HG02610 (cell line): ENCODE measurements at regions not wholly inside any gene's neighbourhood (a gene's known extent, or its start where the extent isn't known, plus 50 kb on each side); places are given as distances from the start of the nearest gene placed in this dataset.
"Not testable (repeated sequence)": the region's sequence is repeated elsewhere in the genome, so short reads cannot be mapped to it uniquely, and the experiment has no call there.

Experiments
- ATAC-seq: cut with Tn5 transposase; IDR thresholded peaks from one replicate; pipeline ENCODE4 v1.9.1; 2021; ENCODE audit warnings: mild to moderate bottlenecking, moderate library complexity; ENCODE audit not compliant: unreplicated experiment

DNA sequence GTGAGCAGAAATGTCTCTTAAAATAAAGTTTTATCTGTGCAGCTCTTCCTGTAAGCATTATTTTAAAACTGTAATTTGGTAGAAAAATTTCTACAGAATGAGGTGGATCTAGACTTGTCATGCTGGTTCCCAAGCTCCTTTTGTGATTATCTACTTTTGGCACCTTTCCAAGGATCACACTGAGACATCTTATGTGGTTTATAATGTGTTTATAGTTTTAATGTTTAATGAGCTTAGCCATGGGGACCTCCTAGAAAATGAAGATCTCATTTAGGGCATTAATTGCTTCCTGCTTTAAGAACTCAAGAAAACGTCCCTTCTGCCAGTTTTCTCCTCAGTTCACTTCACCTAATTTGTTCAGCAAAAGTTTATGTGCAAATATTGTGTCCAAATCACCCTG, 468.4 kb downstream of the SUCLG1 start:
- ATAC-seq, result no peak

GRCh38 chr2:83976628-83977027, 482.5 kb downstream of the SUCLG1 start:
- not testable (repeated sequence) for ATAC-seq

DNA sequence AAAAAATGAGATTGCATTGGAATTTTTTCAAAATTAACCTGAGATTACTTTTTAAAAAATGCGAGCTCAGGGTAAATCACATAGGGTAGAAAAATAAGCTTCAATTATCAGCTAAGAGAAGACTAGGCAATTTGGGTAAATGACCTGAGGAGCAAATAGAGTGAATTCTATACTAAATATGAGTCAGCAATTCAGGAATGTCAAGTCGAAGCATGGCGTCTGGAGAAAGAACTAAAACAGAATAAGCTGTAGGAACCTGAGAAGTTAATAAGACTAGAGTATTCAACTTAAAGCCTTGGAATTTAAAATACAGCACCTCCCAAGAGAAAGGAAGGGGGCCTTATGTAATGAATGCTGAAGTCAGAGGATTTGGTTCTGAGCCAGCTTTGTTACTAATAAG, 487.0 kb downstream of the SUCLG1 start:
- ATAC-seq, result no peak

DNA sequence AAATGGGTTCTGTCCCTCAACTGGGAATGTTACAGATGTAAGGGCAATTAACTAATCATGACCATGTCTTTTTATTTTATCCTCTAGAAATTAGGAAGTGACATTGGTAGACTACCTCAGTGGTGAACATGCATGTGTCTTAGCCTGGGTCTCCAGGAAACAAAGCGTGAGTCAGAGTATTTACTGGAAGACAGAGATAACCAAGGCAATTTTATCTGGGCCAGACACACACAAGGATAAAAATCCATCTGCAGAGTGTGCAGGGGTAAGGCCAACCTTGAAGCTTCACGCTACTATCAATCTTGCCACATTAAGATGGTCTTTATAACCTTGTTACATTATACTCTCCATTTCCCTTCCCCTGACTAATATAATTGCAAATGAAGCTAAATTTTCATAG, 487.5 kb downstream of the SUCLG1 start:
- no peak for ATAC-seq

DNA sequence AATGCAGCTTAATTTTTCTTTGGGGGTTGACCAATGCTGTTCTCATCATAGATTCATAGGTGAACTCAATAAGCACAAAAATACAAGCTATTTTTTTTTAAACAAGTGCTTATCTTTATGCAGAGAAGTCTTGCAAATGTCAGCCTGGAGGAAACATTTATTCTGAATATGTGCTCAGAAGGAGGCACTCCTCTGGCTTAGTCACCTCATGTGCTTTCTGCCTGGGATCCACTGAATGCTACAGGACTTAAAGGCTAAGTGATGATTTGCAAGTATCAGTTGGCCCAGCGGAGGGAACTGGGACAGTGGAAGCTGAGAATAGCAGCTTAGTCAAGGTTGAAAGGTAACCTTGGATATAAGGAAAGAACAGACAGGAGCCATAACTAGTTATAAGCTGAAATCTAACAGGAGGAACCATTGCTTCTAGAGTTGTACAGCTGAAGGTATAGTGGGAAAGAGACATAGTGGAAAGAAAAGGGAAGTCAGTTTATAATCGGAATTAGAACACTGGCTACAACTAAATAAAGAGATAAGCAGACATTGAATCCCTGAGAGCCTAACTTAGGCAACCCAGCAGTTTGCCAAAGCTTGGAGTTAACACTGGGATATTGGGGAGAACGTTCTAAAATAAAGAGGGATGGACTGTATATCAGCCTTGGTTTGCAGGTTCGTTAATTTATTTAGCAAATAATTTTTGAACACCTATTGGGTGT, 488.7 kb downstream of the SUCLG1 start:
- no peak for ATAC-seq

GRCh38 chr2:83969085-83969484, 490.0 kb downstream of the SUCLG1 start:
- ATAC-seq, result no peak

- ATAC-seq, result no peak
Measured at GRCh38 chr2:83967854-83968253, 491.2 kb downstream of the SUCLG1 start.

DNA sequence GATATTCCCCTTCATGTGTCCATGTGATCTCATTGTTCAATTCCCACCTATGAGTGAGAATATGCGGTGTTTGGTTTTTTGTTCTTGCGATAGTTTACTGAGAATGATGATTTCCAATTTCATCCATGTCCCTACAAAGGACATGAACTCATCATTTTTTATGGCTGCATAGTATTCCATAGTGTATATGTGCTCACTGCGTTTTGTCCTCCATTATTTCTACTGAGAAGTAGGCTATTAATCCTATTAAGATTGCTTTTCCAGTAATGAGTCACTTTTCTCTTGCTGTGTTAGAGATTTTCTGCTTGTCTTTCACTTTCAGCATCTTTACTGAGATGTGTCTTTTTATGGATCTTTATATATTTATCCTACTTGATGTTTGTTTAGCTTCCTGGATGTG, 492.1 kb downstream of the SUCLG1 start:
- not testable (repeated sequence) for ATAC-seq

- no peak for ATAC-seq
Measured at GRCh38 chr2:83961512-83961911, 497.6 kb downstream of the SUCLG1 start.

DNA sequence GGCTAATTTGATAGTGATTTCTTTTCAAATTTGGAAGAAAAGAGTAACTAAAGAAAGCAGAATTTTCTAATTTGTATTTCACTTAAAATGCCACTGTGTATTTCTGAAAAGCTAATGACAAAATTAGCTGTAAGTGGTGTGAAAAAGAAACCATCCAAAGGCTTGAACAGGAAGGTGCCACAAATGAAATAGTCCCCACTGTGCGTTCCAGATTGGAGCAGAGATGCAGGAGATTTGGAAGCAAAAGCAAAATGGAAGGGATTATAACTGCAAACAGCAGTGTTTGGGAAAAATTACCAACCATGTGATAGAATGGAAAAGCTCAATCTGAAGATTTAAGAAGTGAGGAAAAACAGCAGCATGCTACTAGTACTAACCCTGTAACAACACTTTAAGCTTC, 498.7 kb downstream of the SUCLG1 start:
- ATAC-seq, result no peak

DNA sequence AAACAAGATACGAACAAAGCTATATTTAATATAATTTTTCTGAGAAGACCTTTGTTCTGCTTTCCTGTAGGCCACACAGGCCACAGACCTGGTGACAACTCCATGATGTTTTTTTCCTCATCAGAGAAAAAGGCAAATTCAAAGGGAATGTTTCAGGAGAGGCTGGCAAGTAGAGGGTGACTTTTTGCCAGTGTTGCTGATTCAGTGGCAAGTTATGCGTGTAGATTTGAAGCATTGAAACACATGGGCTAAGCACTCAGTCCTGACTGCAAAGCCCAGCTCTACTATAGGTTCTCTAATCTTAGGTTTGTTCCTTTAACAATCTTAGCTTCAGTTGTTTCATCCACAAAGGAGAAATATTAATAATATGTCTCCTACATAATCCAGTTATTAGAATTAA, 499.8 kb downstream of the SUCLG1 start:
- no peak for ATAC-seq

DNA sequence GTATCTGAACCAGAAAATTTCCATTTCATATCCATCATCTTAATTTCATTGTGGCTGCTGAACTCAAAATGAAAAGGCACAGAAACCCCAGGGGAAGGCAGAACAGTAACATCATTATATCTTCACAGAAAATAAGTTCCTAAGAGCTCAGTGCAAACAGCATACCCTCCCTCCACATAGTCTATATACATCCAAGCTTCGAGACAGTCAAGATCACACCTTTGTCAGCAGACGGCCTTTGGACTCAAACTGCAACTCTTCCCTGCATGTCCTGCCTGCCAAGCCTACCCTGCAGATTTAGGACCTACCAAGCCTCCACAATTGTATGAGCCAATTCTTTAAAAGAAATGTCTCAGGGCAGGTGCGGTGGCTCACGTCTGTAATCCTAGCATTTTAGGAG, 502.1 kb downstream of the SUCLG1 start:
- no peak for ATAC-seq

GRCh38 chr2:83953697-83954096, 505.4 kb downstream of the SUCLG1 start:
- no peak for ATAC-seq

DNA sequence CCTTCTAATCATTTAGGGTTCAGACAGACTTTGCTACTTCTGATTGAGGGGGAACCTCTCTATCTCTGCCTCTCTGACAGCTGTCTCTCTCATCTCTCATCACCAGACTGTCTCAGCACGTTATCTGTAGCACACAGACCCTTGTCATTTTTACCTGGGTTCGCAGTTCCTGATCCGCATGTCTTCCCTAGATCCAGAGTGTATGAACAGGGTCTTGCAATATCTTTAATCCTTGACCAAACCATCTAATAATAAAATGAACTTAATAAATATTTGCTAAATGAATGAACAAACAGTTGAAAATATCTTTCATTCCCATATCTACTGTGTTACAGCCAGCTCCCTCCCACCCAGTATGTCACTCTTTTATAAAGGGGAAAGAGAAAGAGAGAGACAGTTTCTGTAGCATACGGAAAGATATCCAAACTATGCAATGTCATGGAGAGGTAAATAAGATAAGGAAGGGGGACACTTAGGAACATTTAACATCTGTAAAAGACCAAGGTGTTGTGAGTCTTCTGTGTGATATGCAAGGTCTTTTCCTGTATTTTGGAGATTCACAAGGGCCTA, 507.6 kb downstream of the SUCLG1 start:
- ATAC-seq, result no peak

DNA sequence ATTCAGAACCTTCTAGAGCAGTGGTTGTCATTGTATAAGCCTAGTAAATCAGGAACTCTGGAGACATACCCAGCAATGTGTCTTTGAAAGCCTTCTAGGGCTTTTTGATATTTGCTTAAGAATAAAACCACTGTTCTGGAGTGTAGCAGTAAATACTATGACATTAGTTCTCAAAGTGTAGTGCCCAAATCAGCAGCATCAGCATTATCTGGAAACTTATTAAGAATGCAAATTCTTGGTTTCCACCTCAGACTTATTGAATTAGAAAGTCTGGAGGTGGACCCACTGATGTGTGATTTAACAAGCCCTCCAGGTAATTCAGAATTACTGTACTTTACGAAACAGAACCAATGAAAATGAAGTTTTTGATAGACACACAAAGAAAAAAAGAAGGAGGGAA, 509.7 kb downstream of the SUCLG1 start:
- ATAC-seq, result no peak

DNA sequence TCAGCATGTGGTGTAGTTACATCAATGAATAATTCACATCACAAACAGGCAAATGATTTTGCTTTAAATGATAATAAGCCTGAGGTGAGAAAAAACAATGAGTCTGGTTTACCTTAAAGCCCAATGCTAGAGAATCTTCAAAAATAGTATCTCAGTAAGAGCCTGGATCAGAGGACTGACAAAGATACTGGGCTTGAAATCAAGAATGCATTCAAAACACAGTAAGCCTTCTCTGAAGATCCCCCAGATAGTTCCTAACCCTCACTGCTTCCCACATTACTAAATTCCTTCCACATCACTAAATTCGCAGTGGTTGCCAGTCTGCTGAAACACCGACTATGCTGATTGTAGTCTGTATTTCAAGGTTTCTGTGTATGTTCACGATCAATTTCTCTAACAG, 514.9 kb downstream of the SUCLG1 start:
- ATAC-seq, result no peak

DNA sequence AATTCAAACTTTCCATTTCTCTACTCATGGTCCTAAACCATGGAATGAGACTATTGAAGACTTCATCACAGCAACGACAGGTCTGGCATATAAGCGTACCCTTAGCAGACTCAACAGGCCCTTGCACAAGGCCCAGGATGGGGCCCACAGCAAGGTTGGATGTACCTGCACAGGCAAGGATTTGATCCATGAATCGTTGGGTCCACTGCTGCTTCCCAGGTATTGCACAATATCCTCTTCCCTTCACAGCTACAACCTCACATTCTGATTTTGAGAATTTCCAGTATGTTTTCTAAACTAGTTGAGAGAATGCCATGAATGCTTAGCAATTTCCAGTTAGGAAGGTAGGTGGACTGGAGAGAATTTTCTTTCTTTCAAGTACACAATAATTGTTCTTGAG, 515.8 kb downstream of the SUCLG1 start:
- no peak for ATAC-seq

DNA sequence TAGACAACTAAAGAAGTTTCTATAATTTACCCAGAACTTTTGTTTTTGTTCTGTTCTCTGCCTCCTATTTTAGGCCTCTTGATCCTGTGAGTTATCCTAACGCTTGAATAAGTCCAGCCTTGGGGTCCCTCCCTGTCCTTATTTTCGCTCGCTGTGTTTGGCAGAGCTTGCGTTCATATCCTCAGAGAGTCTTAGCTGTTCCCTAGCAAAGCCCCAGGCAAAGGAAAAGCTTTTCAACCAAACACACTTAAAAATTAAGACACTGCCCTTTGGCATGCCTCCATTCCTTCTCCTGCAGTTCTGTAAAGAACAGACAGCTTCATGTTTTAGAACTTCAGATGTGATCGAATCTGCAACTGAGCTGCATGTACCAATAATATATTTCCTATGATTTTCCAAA, 517.2 kb downstream of the SUCLG1 start:
- ATAC-seq, result no peak

DNA sequence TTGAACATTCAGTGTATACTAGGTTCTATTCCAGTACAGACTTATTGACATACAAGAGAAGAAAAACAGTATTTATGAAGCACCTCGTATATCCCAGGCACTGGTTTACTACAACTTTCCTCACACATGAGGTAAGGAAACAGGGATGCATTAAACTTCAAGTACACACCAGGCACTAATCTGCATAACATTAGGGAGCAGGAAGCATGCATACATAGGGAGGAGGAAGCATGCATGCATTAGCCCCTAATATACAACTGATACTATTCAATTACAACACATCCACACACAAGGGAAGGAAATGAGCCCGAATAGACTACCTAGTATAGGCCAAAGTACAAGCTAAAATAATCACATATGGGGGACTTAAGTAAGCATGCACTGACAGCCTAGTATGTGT, 525.3 kb downstream of the SUCLG1 start:
- no peak for ATAC-seq

DNA sequence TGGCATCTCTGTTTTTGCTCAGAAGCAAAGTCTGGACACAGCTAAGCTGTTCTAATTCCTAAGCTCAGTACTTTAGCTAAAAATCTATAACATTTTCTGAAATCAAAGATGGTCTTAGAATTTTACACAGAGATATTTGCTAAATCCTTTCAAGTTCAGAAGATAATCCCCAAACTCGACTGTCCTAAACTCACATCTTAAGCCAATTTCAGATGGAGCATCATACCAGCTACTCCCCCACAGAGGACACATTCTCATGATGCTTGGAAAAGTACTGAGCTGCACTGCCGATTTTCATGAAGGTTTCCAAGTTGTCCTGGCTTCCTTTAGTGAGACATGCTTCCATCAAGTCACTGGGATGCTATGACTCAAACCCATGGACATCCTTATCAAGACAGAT, 535.5 kb downstream of the SUCLG1 start:
- no peak for ATAC-seq

DNA sequence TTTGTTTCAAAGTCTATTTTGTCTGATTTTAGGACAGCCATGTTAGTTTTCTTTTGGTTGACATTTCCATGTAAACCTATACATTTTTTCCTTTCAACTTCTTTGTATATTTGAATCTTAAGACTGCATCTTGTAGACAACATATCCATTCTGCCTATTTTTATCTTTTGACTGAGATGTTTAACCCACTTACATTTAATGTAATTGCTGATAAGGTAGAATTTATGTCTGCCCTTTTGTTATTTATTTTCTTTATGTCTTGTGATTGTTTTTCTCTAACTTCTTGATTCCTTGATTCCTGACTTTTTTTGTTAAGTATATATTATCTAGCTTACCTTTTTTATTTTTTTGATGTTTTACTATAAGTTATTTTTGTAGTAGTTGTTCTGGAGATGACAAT, 542.5 kb downstream of the SUCLG1 start:
- ATAC-seq, result no peak

GRCh38 chr2:83915381-83915780, 543.7 kb downstream of the SUCLG1 start:
- no peak for ATAC-seq

- ATAC-seq, result no peak
Measured at GRCh38 chr2:83908750-83909149, 550.3 kb downstream of the SUCLG1 start.
